Pulmonary artery endothelial cell (primary cell): ENCODE measurements at regions not wholly inside any gene's neighbourhood (a gene's known extent, or its start where the extent isn't known, plus 50 kb on each side); places are given as distances from the start of the nearest gene placed in this dataset.

ENCODE experiments used
- DNase-seq: peaks from one replicate; pipeline ENCODE4 v3.0.0-alpha.2; 2011; ENCODE audit warnings: low read depth, low spot score

DNA sequence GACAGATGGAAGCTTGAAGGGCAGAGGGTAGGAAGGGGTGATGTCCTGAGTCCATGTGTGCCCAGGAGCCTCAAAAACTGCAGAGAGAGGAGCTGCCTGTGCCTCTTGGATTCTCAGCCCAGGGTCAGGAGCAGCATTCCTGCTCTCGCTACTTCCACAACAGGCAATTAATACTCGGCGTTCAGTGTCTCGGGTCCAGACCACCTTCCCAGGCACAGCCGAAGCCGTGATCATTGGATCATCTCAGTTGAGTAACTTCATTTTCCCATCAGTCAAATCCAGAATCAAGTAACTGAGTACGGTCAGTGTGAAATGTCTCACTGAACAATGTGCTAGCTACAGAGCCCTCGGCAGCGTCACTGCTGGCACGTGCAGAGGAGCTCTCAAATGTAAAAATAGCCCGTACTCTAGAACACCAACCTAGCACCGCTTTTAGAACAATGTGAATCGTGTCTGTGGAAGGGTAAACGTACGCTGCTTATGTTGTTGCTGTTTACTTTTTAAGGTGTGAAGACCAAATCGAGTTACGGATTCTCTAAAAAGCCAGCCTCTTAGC is 63.5 kb upstream of the IRX4 start:
- no peak for DNase-seq

GRCh38 chr5:1945606-1946005 is 62.9 kb upstream of the IRX4 start:
- DNase-seq, result no peak

DNA sequence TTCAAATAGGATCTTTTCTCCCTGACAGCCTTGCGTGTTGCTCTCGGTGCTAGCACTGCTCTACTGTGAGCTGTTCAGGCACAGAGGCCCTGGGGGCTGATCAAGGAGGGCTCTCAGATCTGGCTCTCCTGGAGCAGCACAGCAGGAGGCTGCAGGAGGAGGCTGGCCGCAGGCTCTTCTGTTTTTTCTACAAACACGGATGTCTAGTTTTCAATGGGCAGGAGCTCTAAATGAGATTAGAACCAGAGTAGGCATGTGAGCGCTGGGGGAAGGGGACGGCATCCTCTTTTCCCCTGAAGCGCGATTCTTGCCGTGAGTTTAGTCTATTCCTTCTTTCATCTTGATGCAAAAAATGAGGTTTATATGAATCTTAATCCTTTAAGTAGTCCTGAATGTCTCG is 61.7 kb upstream of the IRX4 start:
- DNase-seq, result no peak

- no peak for DNase-seq
Observed at GRCh38 chr5:1943481-1943880, 60.8 kb upstream of the IRX4 start.

GRCh38 chr5:1942630-1943029 is 59.9 kb upstream of the IRX4 start:
- DNase-seq, result no peak

DNA sequence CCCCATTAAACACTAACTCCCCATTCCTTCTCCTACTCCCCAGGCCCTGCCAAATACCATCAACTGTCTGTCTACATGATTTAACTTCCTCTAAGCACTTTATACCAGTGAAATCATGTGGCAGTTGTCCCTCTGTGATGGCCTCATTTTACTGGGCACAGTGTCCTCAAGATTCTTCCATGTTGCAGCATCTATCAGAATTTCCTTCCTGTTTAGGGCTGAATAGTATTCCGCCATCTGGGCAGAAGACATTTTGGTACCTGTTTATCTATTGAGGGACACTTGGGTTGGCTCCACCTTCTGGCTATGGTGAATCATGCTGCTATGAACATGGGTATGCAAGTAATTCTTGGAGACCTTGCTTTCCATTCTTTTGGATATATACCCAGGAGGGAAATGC is 59.4 kb upstream of the IRX4 start:
- DNase-seq, result no peak

GRCh38 chr5:1939256-1939655 is 56.5 kb upstream of the IRX4 start:
- no peak for DNase-seq

GRCh38 chr5:1938310-1939000 is 55.7 kb upstream of the IRX4 start:
- DNase-seq, result no peak

DNA sequence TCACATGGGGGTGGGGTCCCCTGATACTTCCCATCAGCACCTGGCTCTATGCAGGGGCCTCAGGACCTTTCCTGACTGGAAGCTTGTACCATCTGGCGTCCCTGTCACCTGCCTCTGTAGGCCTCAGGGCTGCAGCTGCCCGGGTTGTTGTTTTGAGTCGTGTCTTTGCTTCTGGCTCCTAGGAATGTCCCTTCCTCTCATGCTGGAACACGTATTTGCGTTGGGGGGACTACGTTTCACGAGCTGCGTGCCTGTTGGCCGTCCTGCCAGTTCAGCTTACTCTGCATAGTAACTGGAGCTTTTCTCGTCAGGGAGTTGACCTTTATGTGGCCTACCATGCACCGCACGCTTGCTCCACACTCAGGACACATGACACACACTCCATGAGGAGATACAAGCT is 54.9 kb upstream of the IRX4 start:
- DNase-seq, result no peak

- DNase-seq, result no peak
Observed at GRCh38 chr5:1936901-1937300, 54.2 kb upstream of the IRX4 start.

GRCh38 chr5:1936413-1936812 is 53.7 kb upstream of the IRX4 start:
- no peak for DNase-seq

DNA sequence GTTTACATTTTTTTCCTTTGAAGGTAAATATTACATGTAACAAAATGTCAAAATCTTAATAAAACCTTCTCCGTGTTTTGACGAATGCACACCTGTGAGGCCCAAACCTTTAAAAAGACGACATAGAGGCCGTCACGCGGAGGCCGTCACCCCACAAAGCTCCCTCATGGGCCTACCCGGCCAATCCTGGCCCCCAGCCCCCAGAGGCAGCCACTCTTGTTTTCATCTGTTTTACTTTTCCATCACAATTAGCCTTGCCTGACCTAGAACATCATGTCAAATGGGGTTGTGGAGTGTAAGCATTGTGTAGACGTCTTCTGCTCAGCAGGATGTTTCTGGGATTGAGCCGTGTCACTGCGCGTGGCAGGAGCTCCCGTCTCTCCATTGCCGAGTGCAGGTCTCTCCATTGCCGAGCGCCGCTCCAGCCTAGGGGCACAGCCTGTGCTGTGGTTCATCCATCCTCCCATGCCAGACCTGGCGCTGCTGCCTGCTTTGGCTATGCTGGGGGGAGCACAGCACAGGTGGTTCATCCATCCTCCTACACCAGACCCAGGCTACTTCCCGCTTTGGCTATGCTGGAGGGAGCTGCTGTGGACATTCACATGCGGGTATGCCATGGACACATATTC is 52.2 kb upstream of the IRX4 start:
- DNase-seq, result no peak

- no peak for DNase-seq
Observed at GRCh38 chr5:1934056-1934394, 51.3 kb upstream of the IRX4 start.

- DNase-seq, result no peak
Observed at GRCh38 chr5:1933364-1934055, 50.8 kb upstream of the IRX4 start.
